OCI-LY1 (cell line): ENCODE measurements at regions not wholly inside any gene's neighbourhood (a gene's known extent, or its start where the extent isn't known, plus 50 kb on each side); places are given as distances from the start of the nearest gene placed in this dataset.

Experiments
- H2AFZ ChIP-seq: fragments of 200-600 bp; sonication (generic), shearing (Covaris generic); 2 replicates; pipeline ENCODE4 v1.6.0; 2014; ENCODE audit warnings: antibody characterized with exemption, mild to moderate bottlenecking, low read length
- H3F3A ChIP-seq: fragments of 200-600 bp; sonication (generic), shearing (Covaris generic); 2 replicates; pipeline ENCODE4 v1.6.0; 2014; ENCODE audit warnings: mild to moderate bottlenecking, antibody characterized with exemption, low read length, moderate library complexity; ENCODE audit not compliant: insufficient read depth
- H3K27ac ChIP-seq: fragments of 200-600 bp; sonication (generic); 2 replicates; pipeline ENCODE4 v1.5.1; 2014; ENCODE audit warnings: low read length, mixed run types, mild to moderate bottlenecking, low read depth; ENCODE audit not compliant: poor library complexity, severe bottlenecking
- H3K27me3 ChIP-seq: fragments of 200-600 bp; sonication (generic); 2 replicates; pipeline ENCODE4 v1.6.0; 2014; ENCODE audit warnings: antibody characterized with exemption, mild to moderate bottlenecking, low read length, moderate library complexity; ENCODE audit not compliant: insufficient read depth
- H3K36me3 ChIP-seq: fragments of 200-600 bp; sonication (generic); 2 replicates; pipeline ENCODE4 v1.6.1; 2014; ENCODE audit warnings: mild to moderate bottlenecking, antibody characterized with exemption, low read length, moderate library complexity, mixed read lengths; ENCODE audit not compliant: insufficient read depth
- H3K4me1 ChIP-seq: fragments of 200-600 bp; sonication (generic); 2 replicates; pipeline ENCODE4 v1.5.1; 2014; ENCODE audit warnings: mild to moderate bottlenecking, low read length, moderate library complexity; ENCODE audit not compliant: insufficient read depth, severe bottlenecking
- H3K4me2 ChIP-seq: fragments of 200-600 bp; sonication (generic), shearing (Covaris generic); 2 replicates; pipeline ENCODE4 v1.6.1; 2014; ENCODE audit warnings: low read length
- H3K4me3 ChIP-seq: fragments of 200-600 bp; sonication (generic); 2 replicates; pipeline ENCODE4 v1.5.1; 2014; ENCODE audit warnings: low read length, low read depth, mild to moderate bottlenecking, mixed read lengths; ENCODE audit not compliant: poor library complexity, severe bottlenecking
- H3K79me2 ChIP-seq: fragments of 200-600 bp; shearing (Covaris generic); 2 replicates; pipeline ENCODE4 v1.6.1; 2016; ENCODE audit warnings: mixed run types, low read length, mixed read lengths; ENCODE audit not compliant: insufficient read depth
- H3K9ac ChIP-seq: fragments of 200-600 bp; sonication (generic), shearing (Covaris generic); 2 replicates; pipeline ENCODE4 v1.6.1; 2014; ENCODE audit warnings: mild to moderate bottlenecking, low read length, mixed read lengths
- H3K9me2 ChIP-seq: fragments of 200-600 bp; sonication (generic), shearing (Covaris generic); 2 replicates; pipeline ENCODE4 v1.6.1; 2014; ENCODE audit warnings: low read depth, mild to moderate bottlenecking, low read length, mixed read lengths
- H3K9me3 ChIP-seq: fragments of 200-600 bp; shearing (Covaris generic); 2 replicates; pipeline ENCODE4 v1.6.1; 2014; ENCODE audit warnings: low read length, mixed read lengths
- H4K20me1 ChIP-seq: fragments of 200-600 bp; sonication (generic), shearing (Covaris generic); 2 replicates; pipeline ENCODE4 v1.6.0; 2016; ENCODE audit warnings: mild to moderate bottlenecking, low read length; ENCODE audit not compliant: insufficient read depth
- EZH2 ChIP-seq: fragments of 200-600 bp; sonication (generic), shearing (Covaris generic); IDR thresholded peaks from 2 replicates; pipeline ENCODE4 v1.8.0; 2017; ENCODE audit warnings: borderline replicate concordance, mixed run types, mild to moderate bottlenecking, antibody characterized with exemption, low read length, moderate library complexity, mixed read lengths
- TF ChIP-seq, protein P1 (sequence below): fragments of 200-600 bp; sonication (generic), shearing (Covaris generic); IDR thresholded peaks from 2 replicates; pipeline ENCODE4 v1.5.1; 2017; ENCODE audit warnings: mild to moderate bottlenecking, antibody characterized with exemption, low read length, moderate library complexity, mixed read lengths

DNA sequence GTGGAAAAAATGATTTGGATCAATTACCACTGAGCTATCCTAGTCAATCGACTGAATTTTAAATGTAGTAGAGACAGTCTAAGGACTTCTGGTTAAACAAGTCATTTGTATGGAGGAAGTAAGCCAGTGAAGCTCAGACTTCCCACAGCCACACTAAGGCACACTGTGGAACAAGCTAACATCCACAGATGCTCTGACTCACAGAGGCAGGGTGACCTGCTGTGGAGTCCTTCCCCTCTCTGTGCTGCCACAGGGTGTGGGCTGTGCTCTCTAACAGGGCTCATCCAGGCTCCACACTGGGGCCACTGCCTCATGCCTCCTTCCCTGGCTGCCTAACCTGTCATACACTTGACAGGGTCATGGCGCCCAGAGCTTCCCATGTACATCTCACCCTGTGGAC, 351.0 kb downstream of the GALR1 start:
- Histone ChIP-seq H3K79me2 (no peaks in the 10 kb centered on the region), H4K20me1 (no peaks in the 10 kb centered on the region), H3K36me3 (no peaks in the 10 kb centered on the region), H3K9me3 (no peaks in the 10 kb centered on the region), H3K4me1 (no peaks in the 10 kb centered on the region), H3K27me3 (no peaks in the 10 kb centered on the region), H3K27ac (no peak overlapping the region), H3K9ac (no peak overlapping the region), H3F3A (no peaks in the 10 kb centered on the region), H3K4me3 (no peak overlapping the region), H3K4me2 (no peak overlapping the region), H3K9me2 (no peaks in the 10 kb centered on the region), H2AFZ (no peak overlapping the region)
- TF ChIP-seq, protein P1, sequence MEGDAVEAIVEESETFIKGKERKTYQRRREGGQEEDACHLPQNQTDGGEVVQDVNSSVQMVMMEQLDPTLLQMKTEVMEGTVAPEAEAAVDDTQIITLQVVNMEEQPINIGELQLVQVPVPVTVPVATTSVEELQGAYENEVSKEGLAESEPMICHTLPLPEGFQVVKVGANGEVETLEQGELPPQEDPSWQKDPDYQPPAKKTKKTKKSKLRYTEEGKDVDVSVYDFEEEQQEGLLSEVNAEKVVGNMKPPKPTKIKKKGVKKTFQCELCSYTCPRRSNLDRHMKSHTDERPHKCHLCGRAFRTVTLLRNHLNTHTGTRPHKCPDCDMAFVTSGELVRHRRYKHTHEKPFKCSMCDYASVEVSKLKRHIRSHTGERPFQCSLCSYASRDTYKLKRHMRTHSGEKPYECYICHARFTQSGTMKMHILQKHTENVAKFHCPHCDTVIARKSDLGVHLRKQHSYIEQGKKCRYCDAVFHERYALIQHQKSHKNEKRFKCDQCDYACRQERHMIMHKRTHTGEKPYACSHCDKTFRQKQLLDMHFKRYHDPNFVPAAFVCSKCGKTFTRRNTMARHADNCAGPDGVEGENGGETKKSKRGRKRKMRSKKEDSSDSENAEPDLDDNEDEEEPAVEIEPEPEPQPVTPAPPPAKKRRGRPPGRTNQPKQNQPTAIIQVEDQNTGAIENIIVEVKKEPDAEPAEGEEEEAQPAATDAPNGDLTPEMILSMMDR, result no peak
- TF ChIP-seq EZH2, result no peak

DNA sequence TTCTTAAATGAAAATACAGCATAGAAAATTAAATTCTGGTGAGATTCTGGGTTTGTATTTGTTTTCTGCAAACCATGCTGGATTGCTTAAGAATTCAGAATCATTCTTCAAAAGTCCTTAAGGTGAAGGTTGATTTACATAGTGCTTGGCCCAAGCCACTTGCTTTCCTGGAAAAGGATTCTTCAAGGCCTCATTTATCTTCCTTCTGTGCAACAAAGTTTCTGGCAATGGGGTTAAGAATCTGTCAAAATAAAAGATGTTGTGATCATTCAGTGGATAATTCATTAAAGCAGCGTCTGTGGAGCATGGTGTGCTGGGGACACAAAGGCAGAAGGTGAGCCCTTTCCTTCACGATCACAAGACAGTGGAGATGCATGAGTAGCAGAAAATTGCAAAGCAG, 351.9 kb downstream of the GALR1 start:
- H3K9me2 ChIP-seq, result no peaks in the 10 kb centered on the region
- H2AFZ ChIP-seq, result no peak overlapping the region
- H3K27me3 ChIP-seq, result no peaks in the 10 kb centered on the region
- no peak overlapping the region for H3K9ac ChIP-seq
- no peak overlapping the region for H3K4me3 ChIP-seq
- no peaks in the 10 kb centered on the region for H3K36me3 ChIP-seq
- H3K4me2 ChIP-seq, result no peak overlapping the region
- no peaks in the 10 kb centered on the region for H3K4me1 ChIP-seq
- H4K20me1 ChIP-seq, result no peaks in the 10 kb centered on the region
- no peaks in the 10 kb centered on the region for H3K9me3 ChIP-seq
- H3K79me2 ChIP-seq, result no peaks in the 10 kb centered on the region
- H3K27ac ChIP-seq, result no peak overlapping the region
- no peaks in the 10 kb centered on the region for H3F3A ChIP-seq
- TF ChIP-seq, protein P1, result no peak
- TF ChIP-seq EZH2, result no peak

DNA sequence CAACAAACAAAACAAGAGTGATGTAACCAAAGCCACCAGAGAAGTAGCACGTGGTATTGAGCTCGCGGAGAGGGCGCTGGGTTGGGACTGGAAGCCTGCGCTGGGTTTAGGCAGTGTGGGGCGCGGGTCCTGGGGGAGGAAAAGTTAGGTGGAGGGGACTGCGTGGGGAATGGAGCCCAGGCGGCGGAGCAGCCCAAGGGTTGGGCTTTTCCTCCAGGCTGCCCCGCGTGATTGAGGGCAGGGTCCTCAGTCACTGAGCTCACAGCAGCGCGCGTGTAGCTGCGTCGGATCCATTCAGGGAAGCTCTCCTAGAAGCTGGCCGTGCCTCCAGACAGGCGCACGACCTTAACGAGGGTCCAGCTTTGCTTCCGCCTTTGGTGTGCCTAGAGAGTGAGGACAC, 357.4 kb downstream of the GALR1 start:
- no peak overlapping the region for H2AFZ ChIP-seq
- H3K9ac ChIP-seq, result no peak overlapping the region
- no peaks in the 10 kb centered on the region for H3K4me1 ChIP-seq
- no peaks in the 10 kb centered on the region for H3K9me2 ChIP-seq
- H3K27me3 ChIP-seq, result no peaks in the 10 kb centered on the region
- H3K9me3 ChIP-seq, result no peaks in the 10 kb centered on the region
- H3K36me3 ChIP-seq, result no peaks in the 10 kb centered on the region
- H4K20me1 ChIP-seq, result no peaks in the 10 kb centered on the region
- no peaks in the 10 kb centered on the region for H3K79me2 ChIP-seq
- H3F3A ChIP-seq, result no peaks in the 10 kb centered on the region
- H3K27ac ChIP-seq, result no peak overlapping the region
- TF ChIP-seq, protein P1, result no peak
- TF ChIP-seq EZH2, result no peak
- no peak overlapping the region for H3K4me2 ChIP-seq
- no peak overlapping the region for H3K4me3 ChIP-seq
